Neural cell (in vitro differentiated cells): ENCODE measurements at regions not wholly inside any gene's neighbourhood (a gene's known extent, or its start where the extent isn't known, plus 50 kb on each side); places are given as distances from the start of the nearest gene placed in this dataset.

Source experiments
- H2AFZ ChIP-seq: fragments of 200-600, 300-800 bp; sonication (generic), shearing (Covaris generic); 2 replicates; pipeline ENCODE4 v1.6.0; 2014; ENCODE audit warnings: low read depth, mild to moderate bottlenecking, antibody characterized with exemption, low read length, moderate library complexity
- H3F3A ChIP-seq: fragments of 200-600 bp; shearing (Covaris generic); 2 replicates; pipeline ENCODE4 v1.6.1; 2016; ENCODE audit warnings: mild to moderate bottlenecking, moderate library complexity, mixed read lengths, antibody characterized with exemption, low read length; ENCODE audit not compliant: insufficient read depth, poor library complexity, severe bottlenecking
- H3K27ac ChIP-seq: fragments of 200-600, 300-800 bp; sonication (generic), shearing (Covaris generic); 2 replicates; pipeline ENCODE4 v1.5.1; 2014; ENCODE audit warnings: mild to moderate bottlenecking, low read length, moderate library complexity
- H3K27me3 ChIP-seq: fragments of 300-800, 200-600 bp; sonication (generic), shearing (Covaris generic); 2 replicates; pipeline ENCODE4 v1.6.0; 2014; ENCODE audit warnings: mild to moderate bottlenecking, low read depth, low read length, moderate library complexity; ENCODE audit not compliant: insufficient read depth
- H3K36me3 ChIP-seq: fragments of 300-800, 200-600 bp; sonication (generic), shearing (Covaris generic); 2 replicates; pipeline ENCODE4 v1.5.1; 2014; ENCODE audit warnings: mild to moderate bottlenecking, antibody characterized with exemption, low read length, moderate library complexity; ENCODE audit not compliant: insufficient read depth
- H3K4me2 ChIP-seq: fragments of 300-800, 200-600 bp; sonication (generic), shearing (Covaris generic); 2 replicates; pipeline ENCODE4 v1.6.0; 2014; ENCODE audit warnings: mild to moderate bottlenecking, low read length
- H3K4me3 ChIP-seq: fragments of 300-800, 200-600 bp; sonication (generic), shearing (Covaris generic); 2 replicates; pipeline ENCODE4 v1.5.1; 2014; ENCODE audit warnings: mild to moderate bottlenecking, low read length, moderate library complexity
- H3K79me2 ChIP-seq: fragments of 200-600 bp; shearing (Covaris generic); replicated peaks from 2 replicates; pipeline ENCODE4 v1.6.0; 2014; ENCODE audit warnings: mild to moderate bottlenecking, low read length, moderate library complexity; ENCODE audit not compliant: insufficient read depth
- H3K9ac ChIP-seq: fragments of 300-800, 200-600 bp; sonication (generic), shearing (Covaris generic); 2 replicates; pipeline ENCODE4 v1.6.1; 2016; ENCODE audit warnings: mild to moderate bottlenecking, low read length, mixed read lengths
- H3K9me2 ChIP-seq: fragments of 200-600 bp; shearing (Covaris generic); 2 replicates; pipeline ENCODE4 v1.6.1; 2016; ENCODE audit warnings: mild to moderate bottlenecking, low read length, mixed read lengths; ENCODE audit not compliant: insufficient read depth
- H3K9me3 ChIP-seq: fragments of 200-600, 300-800 bp; sonication (generic), shearing (Covaris generic); 2 replicates; pipeline ENCODE4 v1.6.1; 2016; ENCODE audit warnings: mild to moderate bottlenecking, mixed run types, low read length, moderate library complexity, mixed read lengths
- H4K20me1 ChIP-seq: fragments of 200-600 bp; shearing (Covaris generic); 2 replicates; pipeline ENCODE4 v1.6.1; 2016; ENCODE audit warnings: mild to moderate bottlenecking, mixed run types; ENCODE audit not compliant: insufficient read depth
- EP300 ChIP-seq: fragments of 450-650 bp; conservative IDR thresholded peaks from 2 replicates; pipeline ENCODE4 v1.6.1; 2014; ENCODE audit warnings: antibody characterized with exemption, mild to moderate bottlenecking, moderate library complexity; ENCODE audit not compliant: poor library complexity, severe bottlenecking
- EZH2 ChIP-seq: fragments of 200-600, 300-800 bp; shearing (Covaris generic), sonication (generic); IDR thresholded peaks from 2 replicates; pipeline ENCODE4 v1.6.1; 2014; ENCODE audit warnings: antibody characterized with exemption, low read length, borderline replicate concordance, mild to moderate bottlenecking; ENCODE audit not compliant: insufficient read depth, poor library complexity, severe bottlenecking
- MXI1 ChIP-seq: fragments of 450-650 bp; conservative IDR thresholded peaks from 2 replicates; pipeline ENCODE4 v1.6.1; 2014; ENCODE audit warnings: antibody characterized with exemption, mild to moderate bottlenecking; ENCODE audit not compliant: poor library complexity, severe bottlenecking
- POLR2AphosphoS5 ChIP-seq: IDR thresholded peaks from 2 replicates; pipeline ENCODE4 v1.6.1; 2012
- RAD21 ChIP-seq: fragments of 450-650 bp; conservative IDR thresholded peaks from 2 replicates; pipeline ENCODE4 v1.6.1; 2014; ENCODE audit warnings: antibody characterized with exemption, mild to moderate bottlenecking, moderate library complexity
- SMC3 ChIP-seq: fragments of 450-650 bp; conservative IDR thresholded peaks from 2 replicates; pipeline ENCODE4 v1.6.1; 2014; ENCODE audit warnings: antibody characterized with exemption, mild to moderate bottlenecking, moderate library complexity; ENCODE audit not compliant: poor library complexity
- TAF1 ChIP-seq: IDR thresholded peaks from 2 replicates; pipeline ENCODE4 v1.6.1; 2012; ENCODE audit warnings: low read depth
- TF ChIP-seq, protein P1 (sequence below): IDR thresholded peaks from 2 replicates; pipeline ENCODE4 v1.6.1; 2012; ENCODE audit warnings: borderline replicate concordance
- TF ChIP-seq, protein P2 (sequence below): fragments of 450-650 bp; IDR thresholded peaks from 2 replicates; pipeline ENCODE4 v1.5.1; 2014; ENCODE audit warnings: antibody characterized with exemption, mild to moderate bottlenecking, moderate library complexity; ENCODE audit not compliant: poor library complexity, severe bottlenecking

DNA sequence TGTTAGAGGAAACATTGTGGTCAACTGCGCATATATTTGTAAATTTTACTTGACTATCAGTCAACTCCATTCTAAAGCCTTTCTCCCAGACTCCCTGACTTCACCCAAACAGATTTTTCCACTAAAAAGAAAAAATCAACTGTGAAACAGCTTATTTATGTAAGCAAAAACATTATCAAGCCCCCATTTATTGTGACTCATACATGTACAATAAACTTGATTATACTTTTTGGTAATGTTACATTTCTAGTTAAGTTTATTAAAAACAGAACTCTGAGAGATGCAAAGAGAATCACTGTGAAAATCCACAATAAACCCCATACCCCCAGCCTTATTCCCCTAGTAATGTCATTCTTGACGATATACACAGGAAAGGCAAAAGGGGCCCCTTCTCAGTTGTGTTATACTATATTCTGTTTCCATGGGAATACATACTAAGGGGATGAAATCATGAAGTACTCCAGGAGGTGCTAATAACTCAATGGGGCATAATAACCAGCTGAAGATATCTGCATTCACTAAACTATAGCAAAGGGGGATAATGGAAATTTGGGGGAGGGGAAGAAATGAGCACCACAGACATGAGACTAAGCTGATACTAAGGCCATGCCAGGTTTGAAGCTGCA is 616.0 kb downstream of the ACTL7B start:
- H3K27me3 ChIP-seq = no peaks in the 10 kb centered on the region

DNA sequence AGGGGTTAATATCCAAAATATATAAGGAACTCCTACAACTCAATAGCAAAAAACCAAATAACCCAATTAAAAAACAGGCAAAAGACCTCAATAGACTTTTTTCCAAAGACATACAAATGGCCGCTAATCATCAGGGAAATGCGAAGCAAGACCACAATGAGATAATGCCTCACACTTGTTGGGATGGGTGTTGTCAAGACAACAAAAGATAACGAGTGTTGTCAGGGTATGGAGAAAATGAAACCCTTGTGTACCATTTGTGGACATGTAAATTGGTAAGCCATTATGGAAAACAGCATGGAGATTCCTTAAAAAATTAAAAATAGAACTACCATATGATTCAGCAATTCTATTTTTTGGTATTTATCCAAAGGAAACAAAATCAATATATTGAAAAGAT is 620.2 kb downstream of the ACTL7B start:
- no peak overlapping the region for H2AFZ ChIP-seq
- H4K20me1 ChIP-seq = no peaks in the 10 kb centered on the region
- H3K4me3 ChIP-seq = no peak overlapping the region

More for the DNA sequence above, 616.0 kb downstream of the ACTL7B start:
- Histone ChIP-seq H3F3A (no peaks in the 10 kb centered on the region), H3K4me3 (no peak overlapping the region), H3K36me3 (no peaks in the 10 kb centered on the region), H3K4me2 (no peak overlapping the region), H3K9me3 (no peaks in the 10 kb centered on the region), H4K20me1 (no peaks in the 10 kb centered on the region), H2AFZ (no peak overlapping the region), H3K9me2 (no peaks in the 10 kb centered on the region), H3K79me2 (no peaks in the 10 kb centered on the region), H3K27ac (no peak overlapping the region), H3K9ac (no peak overlapping the region)
- TF ChIP-seq POLR2AphosphoS5 (no peak), SMC3 (no peak)

DNA sequence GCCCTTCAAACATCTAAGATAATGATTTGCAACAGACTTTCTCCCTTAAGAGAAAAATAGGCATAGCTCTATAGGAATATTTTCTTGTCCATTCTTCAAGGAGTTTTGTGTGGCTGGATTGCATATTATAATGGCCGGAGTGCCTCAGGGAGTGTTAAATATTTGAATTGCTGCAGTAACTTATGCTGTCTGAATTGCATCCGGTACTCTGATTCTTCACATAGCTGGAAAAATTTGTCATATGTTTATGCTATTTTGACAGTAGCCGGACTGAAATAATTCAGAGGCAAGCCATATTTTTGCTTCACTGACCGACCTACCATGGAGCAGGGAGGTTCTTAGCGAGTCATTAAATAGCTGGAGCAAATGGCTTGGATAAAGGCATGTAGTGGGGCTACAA is 621.0 kb downstream of the ACTL7B start:
- Histone ChIP-seq H3K36me3 (no peaks in the 10 kb centered on the region), H2AFZ (no peak overlapping the region), H3K27ac (no peak overlapping the region), H3K9me2 (no peaks in the 10 kb centered on the region), H3K9me3 (no peaks in the 10 kb centered on the region), H3K4me3 (no peak overlapping the region), H3K27me3 (no peaks in the 10 kb centered on the region), H3K9ac (no peak overlapping the region), H4K20me1 (no peaks in the 10 kb centered on the region), H3F3A (no peaks in the 10 kb centered on the region), H3K79me2 (no peaks in the 10 kb centered on the region), H3K4me2 (no peak overlapping the region)
- TF ChIP-seq EP300 (no peak), POLR2AphosphoS5 (no peak), MXI1 (no peak), TAF1 (no peak), SMC3 (no peak), EZH2 (no peak), RAD21 (no peak)
- TF ChIP-seq, protein P1, sequence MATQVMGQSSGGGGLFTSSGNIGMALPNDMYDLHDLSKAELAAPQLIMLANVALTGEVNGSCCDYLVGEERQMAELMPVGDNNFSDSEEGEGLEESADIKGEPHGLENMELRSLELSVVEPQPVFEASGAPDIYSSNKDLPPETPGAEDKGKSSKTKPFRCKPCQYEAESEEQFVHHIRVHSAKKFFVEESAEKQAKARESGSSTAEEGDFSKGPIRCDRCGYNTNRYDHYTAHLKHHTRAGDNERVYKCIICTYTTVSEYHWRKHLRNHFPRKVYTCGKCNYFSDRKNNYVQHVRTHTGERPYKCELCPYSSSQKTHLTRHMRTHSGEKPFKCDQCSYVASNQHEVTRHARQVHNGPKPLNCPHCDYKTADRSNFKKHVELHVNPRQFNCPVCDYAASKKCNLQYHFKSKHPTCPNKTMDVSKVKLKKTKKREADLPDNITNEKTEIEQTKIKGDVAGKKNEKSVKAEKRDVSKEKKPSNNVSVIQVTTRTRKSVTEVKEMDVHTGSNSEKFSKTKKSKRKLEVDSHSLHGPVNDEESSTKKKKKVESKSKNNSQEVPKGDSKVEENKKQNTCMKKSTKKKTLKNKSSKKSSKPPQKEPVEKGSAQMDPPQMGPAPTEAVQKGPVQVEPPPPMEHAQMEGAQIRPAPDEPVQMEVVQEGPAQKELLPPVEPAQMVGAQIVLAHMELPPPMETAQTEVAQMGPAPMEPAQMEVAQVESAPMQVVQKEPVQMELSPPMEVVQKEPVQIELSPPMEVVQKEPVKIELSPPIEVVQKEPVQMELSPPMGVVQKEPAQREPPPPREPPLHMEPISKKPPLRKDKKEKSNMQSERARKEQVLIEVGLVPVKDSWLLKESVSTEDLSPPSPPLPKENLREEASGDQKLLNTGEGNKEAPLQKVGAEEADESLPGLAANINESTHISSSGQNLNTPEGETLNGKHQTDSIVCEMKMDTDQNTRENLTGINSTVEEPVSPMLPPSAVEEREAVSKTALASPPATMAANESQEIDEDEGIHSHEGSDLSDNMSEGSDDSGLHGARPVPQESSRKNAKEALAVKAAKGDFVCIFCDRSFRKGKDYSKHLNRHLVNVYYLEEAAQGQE = no peak
- TF ChIP-seq, protein P2, sequence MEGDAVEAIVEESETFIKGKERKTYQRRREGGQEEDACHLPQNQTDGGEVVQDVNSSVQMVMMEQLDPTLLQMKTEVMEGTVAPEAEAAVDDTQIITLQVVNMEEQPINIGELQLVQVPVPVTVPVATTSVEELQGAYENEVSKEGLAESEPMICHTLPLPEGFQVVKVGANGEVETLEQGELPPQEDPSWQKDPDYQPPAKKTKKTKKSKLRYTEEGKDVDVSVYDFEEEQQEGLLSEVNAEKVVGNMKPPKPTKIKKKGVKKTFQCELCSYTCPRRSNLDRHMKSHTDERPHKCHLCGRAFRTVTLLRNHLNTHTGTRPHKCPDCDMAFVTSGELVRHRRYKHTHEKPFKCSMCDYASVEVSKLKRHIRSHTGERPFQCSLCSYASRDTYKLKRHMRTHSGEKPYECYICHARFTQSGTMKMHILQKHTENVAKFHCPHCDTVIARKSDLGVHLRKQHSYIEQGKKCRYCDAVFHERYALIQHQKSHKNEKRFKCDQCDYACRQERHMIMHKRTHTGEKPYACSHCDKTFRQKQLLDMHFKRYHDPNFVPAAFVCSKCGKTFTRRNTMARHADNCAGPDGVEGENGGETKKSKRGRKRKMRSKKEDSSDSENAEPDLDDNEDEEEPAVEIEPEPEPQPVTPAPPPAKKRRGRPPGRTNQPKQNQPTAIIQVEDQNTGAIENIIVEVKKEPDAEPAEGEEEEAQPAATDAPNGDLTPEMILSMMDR = no peak

More for the DNA sequence above, 620.2 kb downstream of the ACTL7B start:
- Histone ChIP-seq H3K9me3 (no peaks in the 10 kb centered on the region), H3K36me3 (no peaks in the 10 kb centered on the region), H3K79me2 (no peaks in the 10 kb centered on the region), H3K9me2 (no peaks in the 10 kb centered on the region), H3F3A (no peaks in the 10 kb centered on the region), H3K27ac (no peak overlapping the region), H3K4me2 (no peak overlapping the region), H3K9ac (no peak overlapping the region), H3K27me3 (no peaks in the 10 kb centered on the region)
- TF ChIP-seq EP300 (no peak), SMC3 (no peak)
- TF ChIP-seq, protein P2 = no peak
